B cell (primary cell): ENCODE measurements at regions not wholly inside any gene's neighbourhood (a gene's known extent, or its start where the extent isn't known, plus 50 kb on each side); places are given as distances from the start of the nearest gene placed in this dataset.

Experiments
- ATAC-seq: fragments of 200-7000 bp; cut with Tn5 transposase; one replicate; pipeline ENCODE4 v1.10.0; 2021; ENCODE audit warnings: low read depth, mild to moderate bottlenecking, moderate number of reproducible peaks, moderate library complexity
- CTCF ChIA-PET: fragments of 350-600 bp; sonication (Branson Sonifier 250); formaldehyde crosslinking; loops from one replicate; lab custom pipeline; 2021; ENCODE audit warnings: antibody characterized with exemption, inconsistent platforms; lab: Charles Lee
- POLR2A ChIA-PET: fragments of 350-600 bp; sonication (Branson Sonifier 250); formaldehyde crosslinking; loops from one replicate; lab custom pipeline; 2021; ENCODE audit warnings: antibody characterized with exemption; lab: Charles Lee
- DNase-seq: peaks from one replicate; pipeline ENCODE4 v3.0.0; 2013
- H2AFZ ChIP-seq: 2 replicates; pipeline ENCODE4 v1.6.1; 2012; ENCODE audit warnings: mild to moderate bottlenecking, low read depth, low read length; ENCODE audit not compliant: insufficient read depth, poor library complexity, severe bottlenecking
- H3K27ac ChIP-seq, 2 donors: 1 replicate in 1 of 2; 2 replicates in 1 of 2; pipeline ENCODE4 v1.5.1; 2012 to 2013; ENCODE audit warnings: low read length in 2 of 2, mild to moderate bottlenecking in 2 of 2, moderate library complexity in 1 of 2
- H3K27me3 ChIP-seq, 4 experiments: fragments of 200-600 bp in 1 of 4; sonication (generic) in 1 of 4; replicated peaks in 1 of 4; 1 replicate in 2 of 4; 2 replicates in 2 of 4; pipeline versions ENCODE4 v1.6.1 to v1.7.0; 2013 to 2016; ENCODE audit warnings: low read length in 3 of 4, mild to moderate bottlenecking in 2 of 4, mixed read lengths in 1 of 4, moderate library complexity in 1 of 4; ENCODE audit not compliant: insufficient read depth in 4 of 4, control insufficient read depth in 3 of 4; ENCODE audit errors: control extremely low read depth in 1 of 4
- H3K36me3 ChIP-seq, 2 experiments: replicated peaks in 1 of 2; 1 replicate in 1 of 2; 2 replicates in 1 of 2; pipeline versions ENCODE4 v1.6.1 to v1.7.1; 2013; ENCODE audit warnings: low read length in 1 of 2; ENCODE audit not compliant: insufficient read depth in 2 of 2, control insufficient read depth in 1 of 2; ENCODE audit errors: control extremely low read depth in 1 of 2, extremely low read depth in 1 of 2
- H3K4me1 ChIP-seq, 2 donors: fragments of 200-600 bp in 1 of 2; sonication (generic) in 1 of 2; 1 replicate in 1 of 2; 2 replicates in 1 of 2; pipeline versions ENCODE4 v1.5.1 to v1.6.1; 2013 to 2017; ENCODE audit warnings: low read length in 2 of 2; ENCODE audit not compliant: control insufficient read depth in 2 of 2, insufficient read depth in 2 of 2
- H3K4me2 ChIP-seq: replicated peaks from 2 replicates; pipeline ENCODE3; 2012; ENCODE audit warnings: mild to moderate bottlenecking, low read depth, low read length; ENCODE audit not compliant: poor library complexity, severe bottlenecking
- H3K4me3 ChIP-seq, 5 experiments: fragments of 200-600 bp in 1 of 5; sonication (generic) in 1 of 5; 1 replicate in 3 of 5; 2 replicates in 2 of 5; pipeline versions ENCODE4 v1.5.1 to v1.7.0; 2011 to 2016; ENCODE audit warnings: low read length in 4 of 5, mild to moderate bottlenecking in 4 of 5, low read depth in 2 of 5, control low read depth in 1 of 5, moderate library complexity in 1 of 5; ENCODE audit not compliant: insufficient read depth in 1 of 5; ENCODE audit errors: control extremely low read depth in 1 of 5, extremely low read depth in 1 of 5
- H3K79me2 ChIP-seq: fragments of 200-600 bp; sonication (generic); one replicate; pipeline ENCODE4 v1.6.0; 2016; ENCODE audit warnings: low read length; ENCODE audit not compliant: control insufficient read depth, insufficient read depth
- H3K9ac ChIP-seq: fragments of 200-600 bp; sonication (generic); 2 replicates; pipeline ENCODE4 v1.6.1; 2017; ENCODE audit warnings: mild to moderate bottlenecking, low read length, moderate library complexity
- H3K9me3 ChIP-seq, 3 donors: one replicate each; pipeline versions ENCODE4 v1.6.1 to v1.7.1; 2013; ENCODE audit warnings: low read length in 2 of 3; ENCODE audit not compliant: control insufficient read depth in 2 of 3, insufficient read depth in 1 of 3; ENCODE audit errors: control extremely low read depth in 1 of 3
- H4K20me1 ChIP-seq: 2 replicates; pipeline ENCODE4 v1.6.0; 2012; ENCODE audit warnings: mild to moderate bottlenecking, low read length; ENCODE audit not compliant: insufficient read depth, control insufficient read depth, poor library complexity, severe bottlenecking
- H3K27ac Mint-ChIP-seq: one replicate; pipeline ENCODE4 v1.8.0; 2021; ENCODE audit warnings: mixed read lengths
- H3K27me3 Mint-ChIP-seq: one replicate; pipeline ENCODE4 v1.8.0; 2021; ENCODE audit warnings: mixed read lengths
- H3K4me1 Mint-ChIP-seq: one replicate; pipeline ENCODE4 v1.8.0; 2021; ENCODE audit warnings: mixed read lengths
- H3K4me3 Mint-ChIP-seq: one replicate; pipeline ENCODE4 v1.8.0; 2021; ENCODE audit warnings: mixed read lengths
- H3K9me3 Mint-ChIP-seq: one replicate; pipeline ENCODE4 v1.8.0; 2022; ENCODE audit warnings: mixed read lengths; ENCODE audit not compliant: insufficient read depth
- CTCF ChIP-seq: fragments of 200-600 bp; IDR thresholded peaks from one replicate; pipeline ENCODE4 v1.8.0; 2022; ENCODE audit warnings: antibody characterized with exemption, mild to moderate bottlenecking
- EZH2 ChIP-seq: IDR thresholded peaks from 2 replicates; pipeline ENCODE4 v1.6.1; 2012; ENCODE audit warnings: borderline replicate concordance, low read depth, mild to moderate bottlenecking, moderate library complexity, low read length; ENCODE audit not compliant: insufficient read depth, poor library complexity, severe bottlenecking
- WGBS: methylation state at CpG from one replicate; pipeline ENCODE4 v1.1.5; 2013; ENCODE audit warnings: missing lambda C conversion rate; ENCODE audit not compliant: insufficient coverage; 5-methylcytosine and 5-hydroxymethylcytosine counted together
- intact Hi-C: fragments of 100-400 bp; cut with micrococcal nuclease; formaldehyde crosslinking; loops from one replicate; pipeline ENCODE4 v1.10.0; 2022

- intact Hi-C loops, result no loop called here
- Mint-ChIP-seq H3K4me3 (no peak overlapping the region), H3K27ac (no peak overlapping the region), H3K27me3 (no peaks in the 10 kb centered on the region), H3K4me1 (no peaks in the 10 kb centered on the region), H3K9me3 (peaks cover 3% of the 10 kb centered on the region)
- Histone ChIP-seq H2AFZ (no peak overlapping the region), H3K79me2 (no peaks in the 10 kb centered on the region), H3K4me2 (no peak overlapping the region), H3K9me3 (no peaks in the 10 kb centered on the region), H4K20me1 (no peaks in the 10 kb centered on the region), H3K27ac (no peak overlapping the region), H3K4me1 (no peaks in the 10 kb centered on the region), H3K9ac (no peak overlapping the region), H3K36me3 (no peaks in the 10 kb centered on the region), H3K27me3 (no peaks in the 10 kb centered on the region), H3K4me3 (no peak overlapping the region)
- CTCF ChIA-PET, result no interaction called here
- POLR2A ChIA-PET, result no interaction called here
- TF ChIP-seq EZH2 (no peak), CTCF (no peak)
- ATAC-seq (no peak), DNase-seq (no peak)
- WGBS, result 86% methylated on average over 1 of the region's 1 CpG
Observed at GRCh38 chr6:19309661-19310060, 527.5 kb upstream of the ID4 start.

- DNase-seq (no peak), ATAC-seq (no peak)
- H3K27me3 Mint-ChIP-seq, result no peaks in the 10 kb centered on the region
- H3K27ac ChIP-seq, result no peak overlapping the region
- no peaks in the 10 kb centered on the region for H3K27me3 ChIP-seq
- H3K79me2 ChIP-seq, result no peaks in the 10 kb centered on the region
- H3K4me1 ChIP-seq, result no peaks in the 10 kb centered on the region
- H3K36me3 ChIP-seq, result no peaks in the 10 kb centered on the region
- no peak overlapping the region for H3K27ac Mint-ChIP-seq
- WGBS, result 83% methylated on average over 3 of the region's 3 CpGs
- H4K20me1 ChIP-seq, result no peaks in the 10 kb centered on the region
- intact Hi-C loops, result no loop called here
- H3K4me1 Mint-ChIP-seq, result no peaks in the 10 kb centered on the region
- TF ChIP-seq CTCF (no peak), EZH2 (no peak)
- no peak overlapping the region for H3K4me2 ChIP-seq
- H3K9ac ChIP-seq, result no peak overlapping the region
- H3K4me3 ChIP-seq, result no peak overlapping the region
- POLR2A ChIA-PET, result no interaction called here
- H3K9me3 ChIP-seq, result peaks cover 0 to 2% (median 0%) of the 10 kb centered on the region in 3 donors
- no peak overlapping the region for H3K4me3 Mint-ChIP-seq
- H3K9me3 Mint-ChIP-seq, result peaks cover 9% of the 10 kb centered on the region
- no peak overlapping the region for H2AFZ ChIP-seq
- CTCF ChIA-PET, result no interaction called here
Observed at GRCh38 chr6:19311786-19312185, 525.4 kb upstream of the ID4 start.
